ENCODE measurements at regions not wholly inside any gene's neighbourhood (a gene's known extent, or its start where the extent isn't known, plus 50 kb on each side); places are given as distances from the start of the nearest gene placed in this dataset.
"Not testable (repeated sequence)": the region's sequence is repeated elsewhere in the genome, so short reads cannot be mapped to it uniquely, and the experiment has no call there.

GRCh38 chr2:89130665-89131308, 439.3 kb downstream of the RPIA start:
- H3K4me1 ChIP-seq (ENCODE audit: control insufficient read depth, insufficient read depth, low read length); H3K4me2 ChIP-seq (ENCODE audit: control insufficient read depth, insufficient read depth); intact Hi-C loops (cut with micrococcal nuclease; ENCODE audit: unreplicated experiment); H3K27ac ChIP-seq (ENCODE audit: control insufficient read depth, insufficient read depth); FAIRE-seq; H3K36me3 ChIP-seq (ENCODE audit: control insufficient read depth in 2 of 2, insufficient read depth in 2 of 2, low read length in 1 of 2); H3K9ac ChIP-seq (ENCODE audit: control insufficient read depth, insufficient read depth, low read length); H3K4me3 ChIP-seq; in situ Hi-C loops (cut with MboI); BruUV-seq (replicated peaks); CTCF ChIA-PET; SMC1A ChIA-PET (ENCODE audit: uncharacterized antibody, unreplicated experiment); H3K79me2 ChIP-seq (ENCODE audit: control insufficient read depth, insufficient read depth, low read length); H4K20me1 ChIP-seq (ENCODE audit: control insufficient read depth, insufficient read depth); H3K27me3 ChIP-seq (replicated peaks in 1 of 2; ENCODE audit: control insufficient read depth in 2 of 2, insufficient read depth in 2 of 2, low read length in 1 of 2); ATAC-seq; H3K9me3 ChIP-seq (replicated peaks; ENCODE audit: control insufficient read depth, insufficient read depth, low read length); RAD21 ChIA-PET (ENCODE audit: unreplicated experiment); H2AFZ ChIP-seq (ENCODE audit: control insufficient read depth, low read depth, low read length); POLR2A ChIA-PET; DNase-seq (ENCODE audit: low read depth, low spot score): not testable (repeated sequence)
- 47% methylated on average over 9 of the region's 10 CpGs for WGBS (ENCODE audit: insufficient coverage, insufficient replicate concordance, low lambda C conversion rate, missing lambda C conversion rate)

GRCh38 chr2:89142959-89143358, 451.5 kb downstream of the RPIA start:
- not testable (repeated sequence) for ATAC-seq; H2AFZ ChIP-seq (ENCODE audit: control insufficient read depth, low read depth, low read length)
- in situ Hi-C loops (cut with MboI) = loop anchor here (5.0 kb wide), 1 partner anchor 306 kb away; no protein-coding TSS in a partner anchor

DNA sequence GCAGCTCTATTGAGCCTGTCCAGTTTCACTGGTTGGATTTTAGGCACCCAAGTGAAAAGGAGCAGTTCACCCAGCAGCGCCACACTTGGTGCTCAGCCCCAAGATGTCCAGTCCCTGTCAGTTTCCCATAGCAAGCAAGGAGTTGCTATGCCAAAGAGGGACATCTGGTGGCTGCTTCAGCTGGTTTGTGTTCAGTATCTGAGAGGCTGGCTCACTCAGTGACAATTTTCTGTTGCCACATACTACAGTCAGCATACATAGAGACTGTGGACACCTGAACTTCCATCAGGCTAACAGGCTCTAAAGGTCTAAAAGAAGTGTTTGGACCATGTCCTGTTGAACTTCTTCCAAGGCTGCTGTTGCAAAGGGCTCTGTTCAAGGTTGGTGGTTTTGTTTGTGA, 453.9 kb downstream of the RPIA start:
- in situ Hi-C loops (cut with MboI); intact Hi-C loops (cut with micrococcal nuclease; ENCODE audit: unreplicated experiment); H3K9me3 ChIP-seq (replicated peaks; ENCODE audit: control insufficient read depth, insufficient read depth, low read length); FAIRE-seq; POLR2A ChIA-PET; H3K27ac ChIP-seq (ENCODE audit: control insufficient read depth, insufficient read depth); H3K4me1 ChIP-seq (ENCODE audit: control insufficient read depth, insufficient read depth, low read length); H2AFZ ChIP-seq (ENCODE audit: control insufficient read depth, low read depth, low read length); H3K36me3 ChIP-seq (ENCODE audit: control insufficient read depth in 2 of 2, insufficient read depth in 2 of 2, low read length in 1 of 2); H3K27me3 ChIP-seq (replicated peaks in 1 of 2; ENCODE audit: control insufficient read depth in 2 of 2, insufficient read depth in 2 of 2, low read length in 1 of 2); RAD21 ChIA-PET (ENCODE audit: unreplicated experiment); SMC1A ChIA-PET (ENCODE audit: uncharacterized antibody, unreplicated experiment); ATAC-seq; CTCF ChIA-PET; H3K4me2 ChIP-seq (ENCODE audit: control insufficient read depth, insufficient read depth); H3K4me3 ChIP-seq; H3K9ac ChIP-seq (ENCODE audit: control insufficient read depth, insufficient read depth, low read length); H3K79me2 ChIP-seq (ENCODE audit: control insufficient read depth, insufficient read depth, low read length); H4K20me1 ChIP-seq (ENCODE audit: control insufficient read depth, insufficient read depth); DNase-seq (ENCODE audit: low read depth, low spot score); BruUV-seq (replicated peaks): not testable (repeated sequence)
- 39% methylated on average over 1 of the region's 1 CpG for WGBS (ENCODE audit: insufficient coverage, insufficient replicate concordance, low lambda C conversion rate, missing lambda C conversion rate)

More at GRCh38 chr2:89142959-89143358, 451.5 kb downstream of the RPIA start:
- H3K9ac ChIP-seq (ENCODE audit: control insufficient read depth, insufficient read depth, low read length); H3K27ac ChIP-seq (ENCODE audit: control insufficient read depth, insufficient read depth); H4K20me1 ChIP-seq (ENCODE audit: control insufficient read depth, insufficient read depth); RAD21 ChIA-PET (ENCODE audit: unreplicated experiment); DNase-seq (ENCODE audit: low read depth, low spot score); H3K4me2 ChIP-seq (ENCODE audit: control insufficient read depth, insufficient read depth); H3K9me3 ChIP-seq (replicated peaks; ENCODE audit: control insufficient read depth, insufficient read depth, low read length); H3K4me1 ChIP-seq (ENCODE audit: control insufficient read depth, insufficient read depth, low read length); SMC1A ChIA-PET (ENCODE audit: uncharacterized antibody, unreplicated experiment); H3K27me3 ChIP-seq (replicated peaks in 1 of 2; ENCODE audit: control insufficient read depth in 2 of 2, insufficient read depth in 2 of 2, low read length in 1 of 2); FAIRE-seq; H3K36me3 ChIP-seq (ENCODE audit: control insufficient read depth in 2 of 2, insufficient read depth in 2 of 2, low read length in 1 of 2); POLR2A ChIA-PET; BruUV-seq (replicated peaks); CTCF ChIA-PET; H3K4me3 ChIP-seq; intact Hi-C loops (cut with micrococcal nuclease; ENCODE audit: unreplicated experiment); H3K79me2 ChIP-seq (ENCODE audit: control insufficient read depth, insufficient read depth, low read length): not testable (repeated sequence)
- 18% methylated on average over 5 of the region's 5 CpGs for WGBS (ENCODE audit: insufficient coverage, insufficient replicate concordance, low lambda C conversion rate, missing lambda C conversion rate)

GRCh38 chr2:89148256-89148655, 456.8 kb downstream of the RPIA start:
- H3K4me3 ChIP-seq; H4K20me1 ChIP-seq (ENCODE audit: control insufficient read depth, insufficient read depth); POLR2A ChIA-PET; intact Hi-C loops (cut with micrococcal nuclease; ENCODE audit: unreplicated experiment); H3K27ac ChIP-seq (ENCODE audit: control insufficient read depth, insufficient read depth); BruUV-seq (replicated peaks); FAIRE-seq; H3K79me2 ChIP-seq (ENCODE audit: control insufficient read depth, insufficient read depth, low read length); RAD21 ChIA-PET (ENCODE audit: unreplicated experiment); H2AFZ ChIP-seq (ENCODE audit: control insufficient read depth, low read depth, low read length); H3K27me3 ChIP-seq (replicated peaks in 1 of 2; ENCODE audit: control insufficient read depth in 2 of 2, insufficient read depth in 2 of 2, low read length in 1 of 2); H3K36me3 ChIP-seq (ENCODE audit: control insufficient read depth in 2 of 2, insufficient read depth in 2 of 2, low read length in 1 of 2); DNase-seq (ENCODE audit: low read depth, low spot score); H3K9ac ChIP-seq (ENCODE audit: control insufficient read depth, insufficient read depth, low read length); ATAC-seq; SMC1A ChIA-PET (ENCODE audit: uncharacterized antibody, unreplicated experiment); H3K4me1 ChIP-seq (ENCODE audit: control insufficient read depth, insufficient read depth, low read length); H3K4me2 ChIP-seq (ENCODE audit: control insufficient read depth, insufficient read depth); in situ Hi-C loops (cut with MboI); CTCF ChIA-PET; H3K9me3 ChIP-seq (replicated peaks; ENCODE audit: control insufficient read depth, insufficient read depth, low read length): not testable (repeated sequence)
- 63% methylated on average over 2 of the region's 2 CpGs for WGBS (ENCODE audit: insufficient coverage, insufficient replicate concordance, low lambda C conversion rate, missing lambda C conversion rate)
